Tongue (tissue), 1 donor: ENCODE measurements at regions not wholly inside any gene's neighbourhood (a gene's known extent, or its start where the extent isn't known, plus 50 kb on each side); places are given as distances from the start of the nearest gene placed in this dataset. TPM values are rescaled to one million over a fixed set of nuclear protein-coding genes. Genes with fewer than 3 reads are reported as not detected.

Experiments used
- small RNA-seq: library from RNA; depleted of rRNA; stranded (forward); fragments of <200 nt; gene quantifications from one replicate; pipeline ENCODE3, GENCODE V24; 2014; ENCODE audit warnings: low replicate concordance

Small RNAs in the stretch of these regions (small RNA-seq; reads per million reads assigned to genes)
- gene RN7SL776P, result not detected
